Loucy (cell line): ENCODE measurements at regions not wholly inside any gene's neighbourhood (a gene's known extent, or its start where the extent isn't known, plus 50 kb on each side); places are given as distances from the start of the nearest gene placed in this dataset.
"Not testable (repeated sequence)": the region's sequence is repeated elsewhere in the genome, so short reads cannot be mapped to it uniquely, and the experiment has no call there.

ENCODE experiments used
- CTCF ChIP-seq: fragments of 200-600 bp; sonication (generic); conservative IDR thresholded peaks from 2 replicates; pipeline ENCODE4 v1.5.1; 2014; ENCODE audit warnings: mild to moderate bottlenecking, antibody characterized with exemption, low read length
- EZH2phosphoT487 ChIP-seq: fragments of 200-600 bp; IDR thresholded peaks from 2 replicates; pipeline ENCODE4 v1.6.1; 2018; ENCODE audit warnings: antibody characterized with exemption, mild to moderate bottlenecking, moderate library complexity, borderline replicate concordance

GRCh38 chr9:126077656-126078055 lies 249.0 kb upstream of the MVB12B start:
- not testable (repeated sequence) for TF ChIP-seq CTCF, EZH2phosphoT487
